CD14-positive monocyte (primary cell): ENCODE measurements at regions not wholly inside any gene's neighbourhood (a gene's known extent, or its start where the extent isn't known, plus 50 kb on each side); places are given as distances from the start of the nearest gene placed in this dataset.

Experiments used
- DNase-seq, 3 donors: peaks; one replicate each; pipeline ENCODE4 v3.0.0-alpha.2; 2011 to 2022
- H2AFZ ChIP-seq: 2 replicates; pipeline ENCODE4 v1.6.0; 2012; ENCODE audit warnings: mild to moderate bottlenecking, low read depth, low read length, inconsistent platforms; ENCODE audit not compliant: insufficient read depth, poor library complexity, severe bottlenecking
- H3K27ac ChIP-seq, 2 donors: 1 replicate in 1 of 2; 2 replicates in 1 of 2; pipeline ENCODE4 v1.5.1; 2012 to 2013; ENCODE audit warnings: low read length in 2 of 2, control low read depth in 1 of 2, inconsistent platforms in 1 of 2, low read depth in 1 of 2, mild to moderate bottlenecking in 1 of 2
- H3K27me3 ChIP-seq, 2 donors: one replicate each; pipeline versions ENCODE4 v1.6.0 to v1.6.1; 2011 to 2013; ENCODE audit warnings: low read length in 2 of 2; ENCODE audit not compliant: control insufficient read depth in 2 of 2, insufficient read depth in 2 of 2
- H3K36me3 ChIP-seq, 2 donors: replicated peaks in 1 of 2; 1 replicate in 1 of 2; 2 replicates in 1 of 2; pipeline versions ENCODE4 v1.5.1 to v1.6.1; 2012 to 2013; ENCODE audit warnings: low read length in 2 of 2, control low read depth in 1 of 2, inconsistent platforms in 1 of 2, mild to moderate bottlenecking in 1 of 2; ENCODE audit not compliant: insufficient read depth in 2 of 2, control insufficient read depth in 1 of 2
- H3K4me1 ChIP-seq, 2 donors: 1 replicate in 1 of 2; 2 replicates in 1 of 2; pipeline versions ENCODE4 v1.5.1 to v1.6.1; 2012 to 2013; ENCODE audit warnings: low read length in 2 of 2, control low read depth in 1 of 2, inconsistent platforms in 1 of 2, mild to moderate bottlenecking in 1 of 2, moderate library complexity in 1 of 2; ENCODE audit not compliant: insufficient read depth in 2 of 2, control insufficient read depth in 1 of 2
- H3K4me2 ChIP-seq: replicated peaks from 2 replicates; pipeline ENCODE3; 2012; ENCODE audit warnings: low read length, moderate library complexity, mild to moderate bottlenecking; ENCODE audit not compliant: poor library complexity, severe bottlenecking; ENCODE audit errors: extremely low read depth
- H3K4me3 ChIP-seq, 3 experiments: fragments of 200-600 bp in 1 of 3; sonication (generic) in 1 of 3; replicated peaks in 1 of 3; 1 replicate in 2 of 3; 2 replicates in 1 of 3; pipeline ENCODE4 v1.5.1; 2011 to 2013; ENCODE audit warnings: low read length in 3 of 3, mild to moderate bottlenecking in 3 of 3, control low read depth in 2 of 3, low read depth in 2 of 3, inconsistent platforms in 1 of 3, moderate library complexity in 1 of 3
- H3K79me2 ChIP-seq: 2 replicates; pipeline ENCODE4 v1.6.0; 2012; ENCODE audit warnings: mild to moderate bottlenecking, control low read depth, inconsistent platforms, low read length, moderate library complexity; ENCODE audit not compliant: insufficient read depth
- H3K9ac ChIP-seq: 2 replicates; pipeline ENCODE4 v1.6.0; 2017; ENCODE audit warnings: low read length, mild to moderate bottlenecking; ENCODE audit not compliant: insufficient read depth, poor library complexity, severe bottlenecking
- H3K9me3 ChIP-seq, 2 donors: replicated peaks in 1 of 2; 1 replicate in 1 of 2; 2 replicates in 1 of 2; pipeline versions ENCODE4 v1.5.1 to v1.6.1; 2012 to 2013; ENCODE audit warnings: low read length in 2 of 2, control low read depth in 1 of 2; ENCODE audit not compliant: control insufficient read depth in 1 of 2, insufficient read depth in 1 of 2
- H4K20me1 ChIP-seq: 2 replicates; pipeline ENCODE4 v1.6.0; 2012; ENCODE audit warnings: mild to moderate bottlenecking, low read length, control low read depth, moderate library complexity; ENCODE audit not compliant: insufficient read depth
- H3K27ac Mint-ChIP-seq, 7 donors: one replicate each; pipeline ENCODE4 v1.8.0; 2020; ENCODE audit warnings: mild to moderate bottlenecking in 7 of 7, mixed read lengths in 7 of 7, moderate library complexity in 6 of 7, inconsistent platforms in 2 of 7
- H3K27me3 Mint-ChIP-seq, 3 donors: one replicate each; pipeline ENCODE4 v1.8.0; 2021 to 2022; ENCODE audit warnings: low read depth in 3 of 3, mild to moderate bottlenecking in 3 of 3, mixed read lengths in 3 of 3, moderate library complexity in 3 of 3, inconsistent platforms in 1 of 3
- H3K36me3 Mint-ChIP-seq, 2 donors: one replicate each; pipeline ENCODE4 v1.8.0; 2020; ENCODE audit warnings: mixed read lengths in 2 of 2, inconsistent platforms in 1 of 2, mild to moderate bottlenecking in 1 of 2
- H3K4me1 Mint-ChIP-seq: one replicate; pipeline ENCODE4 v1.8.0; 2020; ENCODE audit warnings: mild to moderate bottlenecking, mixed read lengths
- H3K4me3 Mint-ChIP-seq, 2 donors: one replicate each; pipeline ENCODE4 v1.8.0; 2020; ENCODE audit warnings: mild to moderate bottlenecking in 2 of 2, mixed read lengths in 2 of 2, moderate library complexity in 1 of 2
- H3K9me3 Mint-ChIP-seq, 7 donors: one replicate each; pipeline ENCODE4 v1.8.0; 2020 to 2022; ENCODE audit warnings: mixed read lengths in 7 of 7, mild to moderate bottlenecking in 6 of 7, moderate library complexity in 6 of 7, inconsistent platforms in 2 of 7
- WGBS: methylation state at CpG from one replicate; pipeline ENCODE4 v1.1.5; 2013; ENCODE audit warnings: missing lambda C conversion rate; ENCODE audit not compliant: insufficient coverage; 5-methylcytosine and 5-hydroxymethylcytosine counted together
- intact Hi-C, 2 donors: fragments of 100-400 bp; cut with micrococcal nuclease; formaldehyde crosslinking; loops; one replicate each; pipeline versions ENCODE4 v1.15.0 to v1.15.1; 2023
- TF ChIP-seq, protein P1 (sequence below): fragments of 200-600 bp; IDR thresholded peaks from one replicate; pipeline ENCODE4 v1.8.0; 2022; ENCODE audit warnings: antibody characterized with exemption, mild to moderate bottlenecking

DNA sequence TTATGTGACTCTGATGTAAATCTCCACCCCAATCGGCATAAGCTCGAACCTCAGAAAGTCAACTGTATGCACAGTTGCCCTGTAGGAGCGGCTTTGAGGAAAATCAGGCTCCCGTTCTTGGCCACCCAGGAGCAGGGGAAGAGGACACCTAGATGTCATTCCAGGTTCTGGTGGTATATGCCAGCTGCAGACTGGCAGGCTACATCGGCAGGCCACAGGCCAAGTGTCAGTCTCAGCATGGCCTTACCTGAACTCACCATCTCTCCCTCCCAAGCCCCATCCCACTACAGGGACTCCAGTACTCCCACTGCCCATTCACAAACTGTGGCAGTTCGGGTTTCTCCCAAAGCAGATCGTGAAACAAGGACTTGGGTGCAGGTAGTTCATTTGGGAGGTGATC lies 428.1 kb downstream of the BCOR start:
- H3K9me3 ChIP-seq: no peaks in the 10 kb centered on the region
- peaks cover 0 to 5% (median 2%) of the 10 kb centered on the region in 3 donors for H3K27me3 Mint-ChIP-seq
- no peak overlapping the region for H2AFZ ChIP-seq
- H3K27me3 ChIP-seq: no peaks in the 10 kb centered on the region
- intact Hi-C loops: no loop called here
- H3K4me2 ChIP-seq: no peak overlapping the region
- WGBS: no CpG with 5 or more reads among the region's 7 CpGs
- H3K27ac Mint-ChIP-seq: no peak overlapping the region
- no peaks in the 10 kb centered on the region for H3K36me3 Mint-ChIP-seq
- no peaks in the 10 kb centered on the region for H4K20me1 ChIP-seq
- H3K4me1 ChIP-seq: no peaks in the 10 kb centered on the region
- TF ChIP-seq, protein P1, sequence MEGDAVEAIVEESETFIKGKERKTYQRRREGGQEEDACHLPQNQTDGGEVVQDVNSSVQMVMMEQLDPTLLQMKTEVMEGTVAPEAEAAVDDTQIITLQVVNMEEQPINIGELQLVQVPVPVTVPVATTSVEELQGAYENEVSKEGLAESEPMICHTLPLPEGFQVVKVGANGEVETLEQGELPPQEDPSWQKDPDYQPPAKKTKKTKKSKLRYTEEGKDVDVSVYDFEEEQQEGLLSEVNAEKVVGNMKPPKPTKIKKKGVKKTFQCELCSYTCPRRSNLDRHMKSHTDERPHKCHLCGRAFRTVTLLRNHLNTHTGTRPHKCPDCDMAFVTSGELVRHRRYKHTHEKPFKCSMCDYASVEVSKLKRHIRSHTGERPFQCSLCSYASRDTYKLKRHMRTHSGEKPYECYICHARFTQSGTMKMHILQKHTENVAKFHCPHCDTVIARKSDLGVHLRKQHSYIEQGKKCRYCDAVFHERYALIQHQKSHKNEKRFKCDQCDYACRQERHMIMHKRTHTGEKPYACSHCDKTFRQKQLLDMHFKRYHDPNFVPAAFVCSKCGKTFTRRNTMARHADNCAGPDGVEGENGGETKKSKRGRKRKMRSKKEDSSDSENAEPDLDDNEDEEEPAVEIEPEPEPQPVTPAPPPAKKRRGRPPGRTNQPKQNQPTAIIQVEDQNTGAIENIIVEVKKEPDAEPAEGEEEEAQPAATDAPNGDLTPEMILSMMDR: no peak
- H3K79me2 ChIP-seq: no peaks in the 10 kb centered on the region
- H3K36me3 ChIP-seq: no peaks in the 10 kb centered on the region
- H3K9me3 Mint-ChIP-seq: peaks cover 0 to 1% (median 0%) of the 10 kb centered on the region in 7 donors
- H3K4me1 Mint-ChIP-seq: no peaks in the 10 kb centered on the region
- H3K4me3 ChIP-seq: no peak overlapping the region
- H3K4me3 Mint-ChIP-seq: no peak overlapping the region
- H3K9ac ChIP-seq: no peak overlapping the region
- no peak for DNase-seq
- H3K27ac ChIP-seq: no peak overlapping the region

DNA sequence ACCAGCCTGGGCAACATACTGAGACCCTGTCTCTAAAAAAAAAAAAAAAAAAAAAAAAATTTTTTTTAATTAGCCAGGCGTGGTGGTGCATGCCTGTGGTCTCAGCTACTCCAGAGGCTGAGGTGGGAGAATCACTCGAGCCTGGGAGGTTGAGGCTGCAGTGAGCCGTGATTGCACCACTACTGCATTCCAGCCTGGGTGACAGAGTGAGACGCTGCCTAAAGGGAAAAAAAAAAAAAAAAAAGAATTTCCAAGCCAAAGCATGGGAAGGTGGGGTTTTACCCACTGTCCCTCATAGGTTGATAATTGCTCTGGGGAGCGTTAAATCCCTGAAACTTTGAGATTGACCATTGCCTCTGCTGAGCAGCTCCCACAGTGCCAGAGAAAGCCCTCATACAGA lies 427.5 kb downstream of the BCOR start:
- intact Hi-C loops: no loop called here
- H3K4me2 ChIP-seq: no peak overlapping the region
- H3K9ac ChIP-seq: no peak overlapping the region
- no peak overlapping the region for H3K27ac Mint-ChIP-seq
- H3K4me3 Mint-ChIP-seq: no peak overlapping the region
- peaks cover 0 to 1% (median 0%) of the 10 kb centered on the region in 7 donors for H3K9me3 Mint-ChIP-seq
- H3K79me2 ChIP-seq: no peaks in the 10 kb centered on the region
- peaks cover 0 to 5% (median 2%) of the 10 kb centered on the region in 3 donors for H3K27me3 Mint-ChIP-seq
- H3K4me3 ChIP-seq: no peak overlapping the region
- no peaks in the 10 kb centered on the region for H3K9me3 ChIP-seq
- TF ChIP-seq, protein P1: no peak
- H3K36me3 ChIP-seq: no peaks in the 10 kb centered on the region
- no peak overlapping the region for H3K27ac ChIP-seq
- no peaks in the 10 kb centered on the region for H3K4me1 ChIP-seq
- no CpG with 5 or more reads among the region's 5 CpGs for WGBS
- no peaks in the 10 kb centered on the region for H3K4me1 Mint-ChIP-seq
- H3K27me3 ChIP-seq: no peaks in the 10 kb centered on the region
- H3K36me3 Mint-ChIP-seq: no peaks in the 10 kb centered on the region
- DNase-seq: no peak
- no peak overlapping the region for H2AFZ ChIP-seq
- no peaks in the 10 kb centered on the region for H4K20me1 ChIP-seq
